ENCODE measurements at regions not wholly inside any gene's neighbourhood (a gene's known extent, or its start where the extent isn't known, plus 50 kb on each side); places are given as distances from the start of the nearest gene placed in this dataset.

DNA sequence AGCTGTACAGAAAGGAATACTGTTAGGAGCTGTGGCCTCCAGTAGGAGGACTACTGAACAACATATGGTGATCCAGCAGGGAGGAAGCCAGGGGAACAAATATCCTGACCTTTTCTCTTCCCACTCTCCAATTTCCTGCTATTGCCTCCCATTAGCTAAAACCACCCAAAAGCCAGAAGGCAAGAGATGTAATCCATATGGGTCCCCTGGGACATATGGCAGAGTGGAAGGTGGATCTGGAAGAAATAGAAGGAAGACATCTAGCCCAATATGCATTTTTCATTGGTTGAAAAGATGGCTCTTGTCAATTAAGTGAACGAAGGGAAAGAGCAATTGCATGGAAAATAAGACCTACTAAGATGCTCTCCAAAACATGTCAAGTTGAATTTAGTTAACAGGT is 167.2 kb downstream of the CNTN3 start:
- TF ChIP-seq, protein P1, sequence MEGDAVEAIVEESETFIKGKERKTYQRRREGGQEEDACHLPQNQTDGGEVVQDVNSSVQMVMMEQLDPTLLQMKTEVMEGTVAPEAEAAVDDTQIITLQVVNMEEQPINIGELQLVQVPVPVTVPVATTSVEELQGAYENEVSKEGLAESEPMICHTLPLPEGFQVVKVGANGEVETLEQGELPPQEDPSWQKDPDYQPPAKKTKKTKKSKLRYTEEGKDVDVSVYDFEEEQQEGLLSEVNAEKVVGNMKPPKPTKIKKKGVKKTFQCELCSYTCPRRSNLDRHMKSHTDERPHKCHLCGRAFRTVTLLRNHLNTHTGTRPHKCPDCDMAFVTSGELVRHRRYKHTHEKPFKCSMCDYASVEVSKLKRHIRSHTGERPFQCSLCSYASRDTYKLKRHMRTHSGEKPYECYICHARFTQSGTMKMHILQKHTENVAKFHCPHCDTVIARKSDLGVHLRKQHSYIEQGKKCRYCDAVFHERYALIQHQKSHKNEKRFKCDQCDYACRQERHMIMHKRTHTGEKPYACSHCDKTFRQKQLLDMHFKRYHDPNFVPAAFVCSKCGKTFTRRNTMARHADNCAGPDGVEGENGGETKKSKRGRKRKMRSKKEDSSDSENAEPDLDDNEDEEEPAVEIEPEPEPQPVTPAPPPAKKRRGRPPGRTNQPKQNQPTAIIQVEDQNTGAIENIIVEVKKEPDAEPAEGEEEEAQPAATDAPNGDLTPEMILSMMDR (optimal IDR thresholded peaks at IDR 0.05 in 1 of 3, IDR thresholded peaks at IDR 0.05 in 1 of 3, conservative IDR thresholded peaks at IDR 0.05 in 1 of 3; ENCODE audit: extremely low read depth in 1 of 3, insufficient read depth in 2 of 3, low read length in 3 of 3) = no peak
- no peak for TF ChIP-seq EZH2 (IDR thresholded peaks at IDR 0.05; ENCODE audit: low read length)
